GM18867 (cell line): ENCODE measurements at regions not wholly inside any gene's neighbourhood (a gene's known extent, or its start where the extent isn't known, plus 50 kb on each side); places are given as distances from the start of the nearest gene placed in this dataset.

ENCODE experiments used
- ATAC-seq: cut with Tn5 transposase; IDR thresholded peaks from one replicate; pipeline ENCODE4 v1.9.1; 2021; ENCODE audit warnings: mild to moderate bottlenecking, moderate library complexity; ENCODE audit not compliant: unreplicated experiment

GRCh38 chr13:62357887-62358645, 942.4 kb upstream of the PCDH20 start:
- ATAC-seq, result peak; percentile 85

DNA sequence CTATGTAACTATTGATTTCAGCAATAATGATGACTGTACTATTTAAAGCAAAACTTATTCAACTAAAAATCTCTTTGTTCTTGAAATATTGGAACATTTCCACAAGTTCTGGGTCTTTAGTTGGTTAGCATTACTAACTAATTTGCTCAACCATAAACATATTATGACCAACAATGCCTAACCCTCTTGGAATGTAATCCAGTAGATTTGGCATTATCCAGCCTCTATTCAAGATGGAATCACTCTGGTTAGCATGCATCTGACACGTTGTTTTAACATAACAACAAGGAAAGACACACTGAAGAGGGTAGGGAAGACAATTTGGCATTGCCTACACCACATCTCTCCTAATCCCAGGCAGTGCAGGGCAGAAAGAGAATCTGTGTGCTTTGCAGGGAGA, 941.3 kb upstream of the PCDH20 start:
- no peak for ATAC-seq

GRCh38 chr13:62337109-62337880, 921.6 kb upstream of the PCDH20 start:
- ATAC-seq, result no peak

- ATAC-seq, result no peak
Observed at GRCh38 chr13:62336507-62336906, 920.9 kb upstream of the PCDH20 start.

DNA sequence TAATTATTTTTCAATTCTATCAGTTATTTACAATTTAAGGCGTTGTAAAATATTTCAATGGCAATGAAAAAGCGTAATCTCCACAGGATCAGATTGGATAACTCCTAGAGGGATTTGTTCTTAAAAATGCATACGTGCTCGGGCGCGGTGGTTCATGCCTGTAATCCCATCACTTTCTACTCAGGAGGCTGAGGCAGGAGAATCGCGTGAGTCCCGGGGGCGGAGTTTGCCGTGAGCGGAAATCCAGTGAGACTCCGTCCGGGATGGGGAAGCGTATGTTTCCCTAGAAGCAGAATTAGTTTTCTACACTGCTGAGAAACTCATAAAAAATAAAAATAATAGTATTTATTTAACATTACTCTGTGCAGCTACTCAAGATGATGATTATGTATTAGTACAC, 917.8 kb upstream of the PCDH20 start:
- no peak for ATAC-seq

DNA sequence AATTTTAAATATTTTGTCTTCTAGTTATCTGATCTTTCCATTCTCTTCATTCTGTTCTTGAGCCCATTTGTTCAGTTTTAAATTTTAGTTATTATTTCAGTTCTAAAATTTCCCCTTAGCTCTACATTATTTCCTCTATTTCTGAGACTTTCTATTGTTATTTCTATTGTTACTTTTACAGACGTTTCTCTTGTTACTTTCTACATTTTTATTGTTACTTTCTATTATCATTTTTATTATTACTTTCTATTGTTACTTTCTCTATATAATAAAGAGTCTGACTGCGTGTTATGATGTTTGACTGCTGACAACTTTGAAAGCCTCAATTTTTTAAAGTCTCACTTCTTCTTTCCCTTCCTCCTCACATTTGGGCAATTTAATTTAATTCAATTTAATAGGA, 915.7 kb upstream of the PCDH20 start:
- ATAC-seq, result no peak

- no peak for ATAC-seq
Observed at GRCh38 chr13:62327367-62327766, 911.7 kb upstream of the PCDH20 start.

GRCh38 chr13:62324842-62325241, 909.2 kb upstream of the PCDH20 start:
- ATAC-seq, result no peak

- no peak for ATAC-seq
Observed at GRCh38 chr13:62321895-62322294, 906.2 kb upstream of the PCDH20 start.

- ATAC-seq, result no peak
Observed at GRCh38 chr13:62321139-62321538, 905.5 kb upstream of the PCDH20 start.

- peak; percentile 91 for ATAC-seq
Observed at GRCh38 chr13:62320129-62321108, 904.8 kb upstream of the PCDH20 start.

GRCh38 chr13:62309904-62310303, 894.3 kb upstream of the PCDH20 start:
- no peak for ATAC-seq

- ATAC-seq, result peak; percentile 98
Observed at GRCh38 chr13:62305756-62306155, 890.1 kb upstream of the PCDH20 start.

- ATAC-seq, result no peak
Observed at GRCh38 chr13:62302341-62302740, 886.7 kb upstream of the PCDH20 start.

GRCh38 chr13:62299988-62300387, 884.3 kb upstream of the PCDH20 start:
- no peak for ATAC-seq

DNA sequence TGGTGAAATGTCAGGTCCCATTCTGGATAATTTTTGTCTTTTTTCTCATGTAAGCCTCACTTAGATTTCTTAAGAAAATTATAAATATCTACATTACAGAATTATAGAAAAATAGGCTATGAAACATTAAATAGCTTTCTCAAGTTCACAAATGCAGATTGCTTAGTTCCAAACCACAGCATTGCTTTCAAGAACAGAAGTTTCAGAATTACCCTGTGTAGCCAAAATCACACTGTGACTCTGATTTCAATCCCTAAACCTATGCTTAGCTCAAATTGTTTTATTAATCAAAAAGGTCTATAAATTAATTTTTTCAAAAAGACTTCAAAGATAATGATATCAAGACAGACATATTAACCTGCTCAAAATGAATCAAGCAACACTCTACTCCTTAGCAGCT, 881.2 kb upstream of the PCDH20 start:
- no peak for ATAC-seq

DNA sequence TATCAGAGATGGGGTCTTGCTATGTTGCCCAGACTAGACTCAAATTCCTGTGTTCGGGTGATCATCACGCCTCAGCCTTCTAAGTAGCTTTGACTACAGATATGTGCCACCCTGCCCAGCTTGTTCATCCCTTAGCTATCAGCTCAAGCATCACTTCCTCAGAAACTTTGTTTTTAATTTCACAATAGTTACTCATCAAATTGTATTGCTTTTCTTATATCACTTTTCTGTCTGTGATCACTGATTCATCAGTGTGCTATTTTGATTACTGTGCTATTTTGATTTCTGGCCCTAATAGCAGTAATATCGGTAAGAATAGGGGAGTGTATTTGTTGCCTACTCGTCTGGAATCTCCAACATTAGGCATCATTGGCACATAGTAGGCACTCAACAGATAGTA, 878.6 kb upstream of the PCDH20 start:
- ATAC-seq, result no peak

DNA sequence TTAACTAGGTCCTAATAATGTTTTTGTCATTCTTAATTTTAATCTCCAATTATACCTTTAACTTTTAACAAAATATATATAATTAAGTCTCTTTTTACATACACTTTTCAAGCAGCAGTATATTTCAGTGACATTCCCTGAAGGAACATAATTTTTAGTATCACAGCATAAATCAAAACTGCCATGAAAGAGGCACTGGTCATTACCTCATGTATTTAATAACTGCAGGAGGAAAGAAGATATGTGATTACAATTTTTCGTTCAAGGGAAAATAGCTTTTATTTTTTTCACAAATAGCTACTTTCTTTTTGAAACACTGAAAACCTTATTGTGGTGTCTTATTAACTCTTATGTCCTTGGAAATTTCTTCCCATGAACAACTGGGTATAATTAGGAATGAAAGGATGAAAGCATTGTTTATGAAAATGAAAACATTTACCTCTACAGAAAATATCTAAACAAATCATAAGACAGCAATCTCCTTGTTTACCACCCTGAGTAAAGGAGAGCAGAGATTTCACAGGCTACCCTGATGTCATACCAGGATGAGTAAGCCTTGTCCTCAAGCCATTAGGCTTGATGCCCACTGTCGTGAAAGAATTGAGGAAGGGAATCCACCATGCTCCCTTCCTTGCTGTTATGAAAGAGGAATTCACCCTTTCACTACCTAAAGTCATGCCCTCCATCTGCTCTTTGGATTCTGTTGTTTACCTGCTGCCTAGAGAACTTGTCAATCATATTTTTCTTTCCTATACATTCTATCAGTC, 877.2 kb upstream of the PCDH20 start:
- ATAC-seq, result no peak

DNA sequence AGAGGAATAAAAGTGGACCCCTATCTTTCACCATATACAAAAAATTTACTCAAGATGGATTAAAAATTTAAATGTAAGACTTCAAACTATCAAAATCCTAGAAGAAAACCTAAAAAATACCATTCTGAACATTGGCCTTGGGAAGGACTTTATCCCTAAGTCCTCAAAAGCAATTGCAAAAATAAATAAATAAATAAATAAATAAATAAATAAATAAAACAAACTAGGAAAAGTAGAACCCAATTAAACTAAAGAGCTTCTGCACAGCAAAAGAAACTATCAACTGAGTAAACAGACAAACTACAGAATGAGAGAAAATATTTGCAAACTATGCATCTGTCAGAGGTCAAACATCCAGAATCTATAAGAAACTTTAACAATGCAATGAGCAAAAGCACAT, 874.9 kb upstream of the PCDH20 start:
- no peak for ATAC-seq

DNA sequence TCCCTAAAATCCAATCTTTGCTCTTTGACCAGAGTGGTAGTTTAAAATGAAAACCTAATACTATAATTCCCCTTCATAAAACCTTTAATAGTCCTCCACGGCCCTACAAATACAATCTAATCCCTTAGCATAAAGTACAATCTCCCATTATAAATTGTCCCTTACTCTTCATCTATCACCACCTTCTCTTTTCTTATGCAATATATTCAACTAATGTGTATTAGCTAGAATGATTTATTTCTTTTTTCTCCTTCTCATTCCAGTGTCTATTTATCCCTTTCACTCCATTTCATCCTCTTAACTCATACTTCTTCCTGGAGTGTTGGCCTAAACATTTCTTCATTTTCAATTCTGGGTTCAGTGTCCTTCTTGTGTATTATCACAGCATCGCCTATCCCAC, 872.1 kb upstream of the PCDH20 start:
- no peak for ATAC-seq
